Astrocyte of the cerebellum (primary cell): ENCODE measurements at regions not wholly inside any gene's neighbourhood (a gene's known extent, or its start where the extent isn't known, plus 50 kb on each side); places are given as distances from the start of the nearest gene placed in this dataset.

ENCODE experiments used
- DNase-seq: peaks from one replicate; pipeline ENCODE4 v3.0.0-alpha.2; 2011; ENCODE audit warnings: low read depth
- H3K4me3 ChIP-seq: 2 replicates; pipeline ENCODE4 v1.5.1; 2011; ENCODE audit warnings: mild to moderate bottlenecking, low read depth, low read length, moderate library complexity
- in situ Hi-C: cut with HindIII; loops from 2 replicates; pipeline ENCODE4 v1.10.0; 2017; ENCODE audit warnings: low sequenced_read_pairs
- TF ChIP-seq, protein P1 (sequence below): IDR thresholded peaks from 2 replicates; pipeline ENCODE4 v1.5.1; 2012; ENCODE audit warnings: low read length, low read depth, moderate library complexity, mild to moderate bottlenecking; ENCODE audit errors: missing control alignments

DNA sequence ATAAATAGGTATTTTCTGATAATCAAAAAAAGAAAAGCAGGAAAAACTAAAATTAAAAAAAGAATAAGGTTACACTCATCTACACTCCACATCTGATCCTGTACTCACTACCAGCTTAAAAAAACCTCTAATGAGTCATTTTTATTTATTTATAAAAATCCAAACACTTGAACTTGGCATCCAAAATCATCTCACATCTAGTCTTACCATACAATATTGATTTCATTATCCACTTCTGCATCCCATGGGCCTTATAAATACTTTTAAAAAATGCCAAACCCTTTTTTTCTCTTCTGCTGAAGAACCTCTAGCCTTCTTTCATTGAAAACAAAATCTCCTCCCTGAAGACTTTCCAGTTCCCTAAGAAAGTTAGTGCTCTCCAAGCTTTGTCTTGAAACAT is 109.7 kb downstream of the TMTC3 start:
- TF ChIP-seq, protein P1, sequence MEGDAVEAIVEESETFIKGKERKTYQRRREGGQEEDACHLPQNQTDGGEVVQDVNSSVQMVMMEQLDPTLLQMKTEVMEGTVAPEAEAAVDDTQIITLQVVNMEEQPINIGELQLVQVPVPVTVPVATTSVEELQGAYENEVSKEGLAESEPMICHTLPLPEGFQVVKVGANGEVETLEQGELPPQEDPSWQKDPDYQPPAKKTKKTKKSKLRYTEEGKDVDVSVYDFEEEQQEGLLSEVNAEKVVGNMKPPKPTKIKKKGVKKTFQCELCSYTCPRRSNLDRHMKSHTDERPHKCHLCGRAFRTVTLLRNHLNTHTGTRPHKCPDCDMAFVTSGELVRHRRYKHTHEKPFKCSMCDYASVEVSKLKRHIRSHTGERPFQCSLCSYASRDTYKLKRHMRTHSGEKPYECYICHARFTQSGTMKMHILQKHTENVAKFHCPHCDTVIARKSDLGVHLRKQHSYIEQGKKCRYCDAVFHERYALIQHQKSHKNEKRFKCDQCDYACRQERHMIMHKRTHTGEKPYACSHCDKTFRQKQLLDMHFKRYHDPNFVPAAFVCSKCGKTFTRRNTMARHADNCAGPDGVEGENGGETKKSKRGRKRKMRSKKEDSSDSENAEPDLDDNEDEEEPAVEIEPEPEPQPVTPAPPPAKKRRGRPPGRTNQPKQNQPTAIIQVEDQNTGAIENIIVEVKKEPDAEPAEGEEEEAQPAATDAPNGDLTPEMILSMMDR = no peak

DNA sequence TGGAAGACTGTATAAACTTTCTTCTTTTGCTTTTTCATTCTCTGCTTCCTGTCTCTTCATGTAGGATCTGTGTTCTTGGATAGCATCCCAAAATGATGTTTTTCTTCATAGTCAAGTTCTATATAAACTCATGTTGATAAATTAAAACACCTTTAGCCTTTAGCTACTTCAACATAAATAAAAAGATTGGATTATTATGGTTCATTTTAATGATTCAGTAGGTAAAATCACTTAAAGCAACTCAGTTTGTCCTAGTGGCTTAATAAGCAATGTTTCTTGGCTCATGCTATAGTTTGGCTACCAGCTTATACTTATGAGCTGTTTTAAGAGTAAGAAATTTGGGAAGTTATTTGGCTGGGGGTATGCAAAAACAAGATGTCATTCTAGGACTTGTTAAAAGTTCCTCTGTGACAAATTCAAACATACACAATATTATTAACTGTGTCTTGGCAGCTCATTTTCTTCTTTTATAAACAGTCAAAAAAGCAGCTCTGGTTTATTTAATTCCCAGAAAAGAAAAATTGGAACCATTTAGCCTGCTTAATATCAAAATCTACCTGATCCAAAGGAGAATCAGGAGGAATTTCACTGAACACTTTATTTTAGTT is 111.4 kb downstream of the TMTC3 start:
- TF ChIP-seq, protein P1 = no peak
- no peak for DNase-seq
- in situ Hi-C loops = no loop called here
- H3K4me3 ChIP-seq = no peak overlapping the region

More for the DNA sequence above, 109.7 kb downstream of the TMTC3 start:
- H3K4me3 ChIP-seq = no peak overlapping the region
- DNase-seq = no peak
- in situ Hi-C loops = no loop called here

DNA sequence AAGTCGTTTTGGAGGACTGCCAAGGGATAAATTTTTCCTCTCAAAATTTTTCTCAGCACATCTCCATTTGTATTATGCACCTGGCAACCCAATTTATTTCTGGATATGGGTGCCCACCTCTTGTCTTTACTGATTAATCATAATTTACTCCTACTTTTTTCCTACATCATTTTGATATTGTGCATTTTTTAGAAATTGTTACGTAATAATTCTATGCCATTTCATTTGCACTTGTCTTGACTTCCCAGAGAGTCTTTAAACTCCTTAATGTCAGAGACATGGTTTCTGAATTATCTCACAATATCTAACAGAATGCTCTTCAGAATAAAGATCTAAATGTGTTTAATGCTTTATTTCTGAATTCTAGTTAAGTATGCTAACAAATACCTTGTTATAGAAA is 113.1 kb downstream of the TMTC3 start:
- in situ Hi-C loops = no loop called here
- TF ChIP-seq, protein P1 = no peak
- no peak overlapping the region for H3K4me3 ChIP-seq
- DNase-seq = no peak

DNA sequence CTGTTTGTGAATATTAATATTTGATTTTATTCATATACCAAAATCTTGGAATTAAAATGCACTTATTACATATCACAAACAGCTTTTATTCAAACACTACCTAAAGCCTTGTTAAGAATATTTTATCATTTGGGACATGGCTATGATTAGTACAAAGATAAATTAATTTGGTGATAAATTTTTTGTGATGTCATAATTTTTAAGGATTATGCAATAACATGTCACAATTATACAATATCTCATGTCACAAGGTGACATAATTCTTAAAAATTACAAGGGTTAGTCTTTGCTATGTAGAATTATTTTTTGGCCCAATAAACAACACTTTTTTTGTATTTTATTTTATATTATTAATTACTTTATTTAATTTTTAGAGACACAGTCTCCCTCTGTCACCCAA is 113.7 kb downstream of the TMTC3 start:
- no peak overlapping the region for H3K4me3 ChIP-seq
- no peak for DNase-seq
- in situ Hi-C loops = no loop called here
- TF ChIP-seq, protein P1 = no peak

DNA sequence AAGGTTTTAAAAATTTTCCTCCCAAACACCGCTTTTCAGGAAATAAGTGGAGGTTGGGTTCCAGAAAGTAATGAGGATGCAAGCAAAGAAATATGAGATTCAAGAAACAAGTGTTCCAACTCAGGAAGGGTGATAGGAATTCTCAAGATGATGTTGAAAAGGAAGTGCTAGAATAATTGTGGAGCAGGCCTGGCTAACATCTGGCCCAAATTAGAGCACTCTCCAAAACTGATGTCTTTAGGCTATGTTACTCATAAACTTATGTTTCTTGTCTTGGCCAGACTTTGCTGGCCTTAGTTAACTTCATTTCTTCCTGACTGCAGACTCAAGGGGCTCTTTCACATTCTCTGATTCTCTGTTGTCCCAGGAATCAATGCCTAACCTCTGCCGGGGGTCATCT is 116.3 kb downstream of the TMTC3 start:
- no peak for DNase-seq
- no peak overlapping the region for H3K4me3 ChIP-seq
- TF ChIP-seq, protein P1 = no peak
- in situ Hi-C loops = no loop called here

DNA sequence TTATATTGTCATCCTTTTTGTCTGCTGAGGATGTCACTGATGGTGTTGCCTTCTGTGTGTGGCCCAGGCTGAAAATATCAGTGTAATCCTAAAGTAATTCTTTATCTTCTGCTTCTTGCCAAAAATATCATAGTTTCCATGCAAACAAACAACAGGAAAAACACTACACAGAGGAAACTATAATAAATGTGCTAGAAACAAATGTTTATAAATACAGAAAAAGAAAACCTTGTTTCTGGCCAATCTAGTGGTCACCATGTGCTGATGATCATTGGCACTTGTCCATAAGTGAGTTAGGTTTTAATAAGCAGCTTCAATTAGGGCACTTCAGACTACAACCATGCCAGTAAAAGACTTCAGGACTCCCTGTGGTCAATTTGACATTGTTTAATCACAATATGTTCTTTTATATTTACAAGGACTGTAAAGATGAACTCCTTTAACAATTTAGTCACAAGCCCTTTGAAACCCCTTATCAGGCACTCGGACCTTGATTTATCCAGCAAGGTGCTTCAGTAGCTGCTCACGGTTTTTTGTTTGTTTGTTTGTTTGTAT is 124.8 kb downstream of the TMTC3 start:
- TF ChIP-seq, protein P1 = no peak
- peak; percentile 28 for DNase-seq
- in situ Hi-C loops = no loop called here

More for the DNA sequence above, 124.8 kb downstream of the TMTC3 start:
- no peak overlapping the region for H3K4me3 ChIP-seq
